Activated T-helper 1 cell treated with anti-CD3 and anti-CD28 coated beads, Interleukin-2, amount 50 U/mL, for 16 hours (primary cell): ENCODE measurements at regions not wholly inside any gene's neighbourhood (a gene's known extent, or its start where the extent isn't known, plus 50 kb on each side); places are given as distances from the start of the nearest gene placed in this dataset.
"Not testable (repeated sequence)": the region's sequence is repeated elsewhere in the genome, so short reads cannot be mapped to it uniquely, and the experiment has no call there.

Experiments
- DNase-seq, 2 donors: peaks; one replicate each; pipeline ENCODE4 v3.0.0-alpha.2; 2020; ENCODE audit warnings: low read depth in 1 of 2, low spot score in 1 of 2

DNA sequence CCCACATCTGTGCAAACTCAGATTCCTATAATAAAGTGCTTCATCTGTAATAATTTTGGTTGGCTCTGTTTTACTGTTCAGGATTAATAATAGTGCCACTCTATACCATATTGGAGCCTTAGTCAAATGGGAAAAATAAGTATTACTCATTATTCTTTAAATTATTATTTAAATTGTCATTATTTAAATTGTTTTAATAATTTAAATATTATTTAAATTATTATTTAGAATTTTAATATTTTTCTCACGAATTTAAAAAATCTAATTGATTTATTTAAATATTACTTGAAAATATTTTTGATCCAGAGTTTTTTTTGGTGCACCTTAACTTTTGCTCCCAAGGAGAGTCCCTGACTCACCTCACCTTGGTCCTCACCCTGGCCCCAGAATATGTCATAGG, 245.7 kb upstream of the MDGA2 start:
- DNase-seq: no peak

DNA sequence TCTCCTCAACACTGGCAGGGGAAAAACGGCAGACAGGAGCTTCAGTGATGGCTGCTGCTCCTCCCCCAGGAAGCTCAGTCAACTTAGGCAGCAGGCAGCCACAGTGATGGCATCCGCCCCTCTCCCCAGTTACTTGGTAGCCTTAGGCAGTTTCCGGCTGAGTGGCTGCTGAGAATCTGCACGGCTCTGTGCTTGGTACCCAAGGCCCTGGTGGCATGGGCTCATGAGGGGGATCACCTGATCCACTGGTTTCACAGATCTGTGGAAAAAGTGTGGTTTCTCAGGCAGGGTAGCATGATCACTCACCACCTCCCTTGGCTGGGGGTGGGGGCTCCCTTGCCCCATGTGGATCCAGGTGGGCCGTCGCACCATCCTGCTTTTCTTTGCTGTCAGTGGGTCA, 244.6 kb upstream of the MDGA2 start:
- no peak for DNase-seq

DNA sequence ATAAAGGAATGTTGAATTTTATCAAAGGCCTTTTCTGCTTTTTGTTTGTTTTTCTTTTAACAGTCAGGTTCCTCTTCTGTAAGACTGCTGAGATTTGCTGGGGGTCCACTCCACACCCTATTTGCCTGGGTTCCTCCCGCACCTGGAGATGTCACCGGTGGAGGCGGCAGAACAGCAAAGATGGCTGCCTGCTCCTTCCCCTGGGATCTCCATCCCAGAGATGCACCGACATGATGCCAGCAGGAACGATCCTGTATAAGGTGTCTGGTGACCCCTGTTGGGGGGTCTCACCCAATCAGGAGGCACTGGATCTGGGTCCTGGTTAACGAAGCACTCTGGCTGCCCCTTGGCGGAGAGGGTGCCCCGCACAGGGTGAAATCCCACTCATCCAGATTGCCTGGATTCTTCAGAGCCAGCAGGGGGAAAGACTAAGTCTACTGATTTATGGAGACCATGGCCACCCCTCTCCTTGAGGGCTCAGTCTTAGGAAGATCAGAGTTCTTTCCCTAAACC, 244.0 kb upstream of the MDGA2 start:
- DNase-seq: no peak

DNA sequence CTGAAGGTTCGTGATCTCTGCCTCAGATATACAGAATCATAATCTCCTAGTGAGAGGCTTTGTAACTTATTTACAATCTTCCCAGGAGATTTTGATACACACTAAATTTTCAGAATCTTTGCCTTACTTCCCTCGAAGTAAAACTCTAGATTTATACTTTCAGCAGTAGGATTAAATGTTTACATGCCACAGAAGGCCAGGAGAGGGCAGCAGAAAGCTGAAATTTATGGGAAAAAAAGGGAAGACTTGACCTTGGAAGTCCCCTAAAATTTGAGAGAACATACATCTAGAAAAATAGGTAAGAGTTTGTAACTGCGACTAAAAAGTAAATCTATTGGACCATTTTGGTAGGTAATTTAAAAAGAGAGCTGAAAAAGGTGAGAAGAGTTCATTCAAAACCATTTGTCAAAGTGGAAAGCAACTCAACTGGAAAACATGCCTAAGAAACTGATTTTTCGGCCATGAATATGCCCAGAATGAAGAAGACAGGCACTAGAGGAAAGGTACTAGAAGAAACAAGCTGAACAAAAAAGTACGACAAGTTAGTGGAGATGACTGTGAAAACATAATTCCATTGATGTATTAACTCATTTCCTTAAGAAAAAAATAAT, 242.0 kb upstream of the MDGA2 start:
- DNase-seq: no peak

DNA sequence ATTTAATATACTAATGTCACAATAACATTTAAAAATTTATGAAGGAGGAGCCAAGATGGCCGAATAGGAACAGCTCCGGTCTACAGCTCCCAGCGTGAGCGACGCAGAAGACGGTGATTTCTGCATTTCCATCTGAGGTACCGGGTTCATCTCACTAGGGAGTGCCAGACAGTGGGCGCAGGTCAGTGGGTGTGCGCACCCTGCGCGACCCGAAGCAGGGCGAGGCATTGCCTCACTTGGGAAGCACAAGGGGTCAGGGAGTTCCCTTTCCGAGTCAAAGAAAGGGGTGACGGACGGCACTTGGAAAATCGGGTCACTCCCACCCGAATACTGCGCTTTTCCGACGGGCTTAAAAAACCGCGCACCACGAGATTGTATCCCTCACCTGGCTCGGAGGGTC, 225.7 kb upstream of the MDGA2 start:
- DNase-seq: not testable (repeated sequence)

DNA sequence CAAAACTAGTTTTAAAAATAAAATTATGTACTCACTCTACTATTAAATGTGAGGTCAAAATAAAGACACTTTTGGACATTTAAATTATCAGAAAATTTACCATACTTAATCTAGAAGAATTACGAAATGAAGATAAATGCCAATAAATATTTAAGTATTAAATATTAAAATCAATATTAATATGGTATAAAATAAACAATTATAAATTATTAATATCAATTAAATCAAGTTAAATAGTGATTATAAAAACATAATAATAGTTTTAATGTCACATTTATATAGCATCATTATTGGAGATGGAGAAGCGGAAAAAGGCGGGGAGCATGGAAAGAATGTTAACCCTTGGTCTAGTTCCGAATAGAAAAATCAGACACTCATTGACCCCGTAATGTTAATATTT, 224.3 kb upstream of the MDGA2 start:
- DNase-seq: no peak

DNA sequence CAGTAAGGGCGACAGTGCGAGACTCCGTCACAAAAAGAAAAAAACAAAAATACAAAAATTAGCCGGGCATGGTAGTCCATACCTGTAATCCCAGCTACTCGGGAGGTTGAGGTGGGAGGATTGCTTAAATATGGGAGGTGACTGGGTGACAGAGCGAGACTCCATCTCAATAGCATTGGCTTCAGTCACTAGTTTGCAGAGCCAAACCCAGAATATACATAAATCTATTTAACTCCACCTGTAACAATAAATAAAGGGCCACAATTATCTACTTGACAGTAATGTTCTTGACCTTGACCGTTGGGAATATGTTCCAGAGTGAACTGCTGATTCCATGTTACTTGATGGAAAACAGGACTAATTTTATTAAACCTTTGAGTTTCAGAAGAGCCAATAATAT, 198.9 kb upstream of the MDGA2 start:
- no peak for DNase-seq

DNA sequence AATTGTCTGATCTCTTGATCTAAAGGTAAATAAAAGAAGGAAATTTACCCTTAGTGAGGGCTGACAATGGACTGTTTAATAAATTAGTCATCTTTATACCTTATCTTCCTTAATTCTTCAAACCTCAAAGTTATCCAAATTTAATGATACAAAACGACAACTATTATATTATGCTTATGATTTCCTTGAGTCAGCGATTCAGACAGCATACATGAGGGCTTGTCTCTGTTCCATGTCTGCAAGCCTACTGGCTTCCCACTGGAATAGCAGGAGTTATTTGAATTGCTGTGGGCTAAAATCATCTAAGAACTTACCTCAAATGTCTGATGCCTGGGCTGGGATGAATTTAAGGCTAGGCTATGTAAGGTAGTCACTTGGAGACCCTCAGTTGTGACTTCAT, 197.2 kb upstream of the MDGA2 start:
- no peak for DNase-seq

DNA sequence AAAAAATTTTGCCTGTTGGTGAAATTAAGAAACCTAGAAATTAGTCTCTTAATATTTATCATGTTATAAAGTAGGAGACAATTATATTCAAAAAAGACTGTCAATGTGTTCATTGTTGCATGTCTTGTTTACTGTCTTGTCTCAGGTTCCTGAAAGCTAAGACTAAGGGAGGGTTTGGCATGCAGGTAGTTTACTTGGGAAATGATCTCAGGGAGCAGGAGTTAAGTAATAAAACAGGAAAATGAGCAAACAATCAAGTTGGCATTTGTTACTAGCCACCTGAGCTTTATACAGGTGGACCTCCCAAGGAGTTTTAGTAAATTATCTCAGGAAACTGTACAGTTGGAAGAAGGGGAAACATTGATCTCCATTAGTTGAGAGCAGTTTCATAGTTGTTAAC, 188.0 kb upstream of the MDGA2 start:
- no peak for DNase-seq

DNA sequence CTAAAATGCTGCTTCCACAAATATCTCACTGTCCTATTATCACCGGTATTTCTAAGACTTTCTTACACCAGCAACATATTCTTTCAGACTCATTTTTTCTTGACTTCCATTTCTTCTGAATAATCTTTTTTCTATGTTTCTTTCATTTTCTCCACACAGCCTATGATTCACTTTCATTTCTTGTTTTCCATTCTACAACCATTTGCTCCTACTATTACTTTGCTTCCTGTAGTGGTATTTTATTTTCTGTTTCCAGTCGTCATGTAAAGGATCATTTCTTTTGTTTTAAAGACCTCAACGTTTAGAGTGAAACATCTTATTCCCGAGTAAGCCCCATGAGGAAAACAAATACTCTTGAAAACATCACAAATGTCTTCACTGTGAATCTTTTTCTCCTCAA, 182.2 kb upstream of the MDGA2 start:
- DNase-seq: no peak

DNA sequence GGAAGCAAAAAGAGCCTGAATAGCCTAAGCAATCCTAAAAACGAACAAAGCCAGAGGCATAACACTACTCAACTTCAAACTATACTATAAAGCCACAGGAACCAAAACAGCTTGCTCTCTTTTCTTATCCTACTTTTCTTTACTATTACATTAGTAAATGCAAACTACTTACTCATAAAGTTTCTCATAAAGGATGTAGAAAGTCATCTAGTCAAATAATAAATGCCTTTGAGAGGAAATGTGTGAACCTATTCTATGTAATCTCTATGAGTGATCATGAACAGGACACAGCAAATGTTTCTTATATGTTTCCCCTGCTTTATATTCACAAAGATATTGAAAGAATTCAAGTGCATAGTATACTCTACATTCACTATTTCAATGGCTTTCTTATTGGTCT, 176.9 kb upstream of the MDGA2 start:
- DNase-seq: no peak

DNA sequence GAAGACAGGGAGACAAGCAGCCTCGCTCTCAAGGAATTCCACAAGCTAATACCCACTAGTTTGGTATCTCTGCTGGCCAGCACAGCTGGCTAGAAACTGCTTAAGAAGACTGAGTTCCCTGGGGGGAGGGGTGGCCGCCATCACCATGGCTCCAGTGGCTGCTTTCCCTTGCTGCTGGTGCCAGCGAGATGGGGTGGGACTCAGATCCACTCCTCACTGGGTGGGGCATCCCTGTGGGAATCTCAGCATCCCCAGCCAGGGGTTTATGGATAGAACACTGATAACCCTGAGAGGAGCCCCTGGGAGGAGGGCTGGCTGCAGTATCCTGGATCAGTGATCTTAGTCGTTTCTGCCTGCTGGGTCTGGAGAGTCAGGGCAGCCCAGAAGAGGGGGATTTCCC, 170.6 kb upstream of the MDGA2 start:
- no peak for DNase-seq

DNA sequence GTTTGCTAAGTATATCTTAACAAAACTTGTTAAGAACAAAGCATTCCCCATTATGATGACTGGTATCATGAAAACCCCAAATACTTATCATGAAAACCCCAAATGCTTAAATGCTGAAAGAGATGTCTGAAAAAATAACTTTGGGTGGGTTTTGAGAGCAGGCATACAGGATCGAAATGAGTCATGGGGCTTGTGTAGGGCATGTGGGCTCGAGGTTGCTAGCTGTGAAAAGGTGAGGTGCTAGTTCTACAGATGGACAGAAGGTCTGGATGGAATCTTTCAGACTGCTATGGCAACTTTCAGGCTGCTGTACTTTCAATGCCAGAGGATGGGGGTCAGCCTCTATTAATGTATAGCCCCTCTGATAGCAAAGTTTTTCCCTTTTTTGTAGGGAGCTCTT, 167.8 kb upstream of the MDGA2 start:
- no peak for DNase-seq

DNA sequence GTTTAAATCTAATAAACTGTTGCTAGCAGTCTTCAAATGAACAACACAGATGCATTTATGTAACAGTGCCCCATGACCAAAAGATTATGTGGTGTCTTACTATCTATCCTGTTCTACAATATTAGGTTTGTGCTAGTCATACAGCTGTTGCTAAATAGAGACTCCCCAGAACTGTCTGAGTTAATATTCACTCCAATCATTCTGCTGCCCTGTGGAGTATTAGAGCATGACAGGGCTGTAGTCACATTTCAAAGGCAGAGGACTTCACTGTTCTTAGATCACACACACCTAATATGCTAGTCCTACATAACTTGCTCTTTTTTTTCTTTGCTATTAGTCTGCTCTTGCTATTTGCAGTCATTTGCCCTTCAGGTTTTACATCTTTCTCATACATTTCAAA, 157.6 kb upstream of the MDGA2 start:
- no peak for DNase-seq

DNA sequence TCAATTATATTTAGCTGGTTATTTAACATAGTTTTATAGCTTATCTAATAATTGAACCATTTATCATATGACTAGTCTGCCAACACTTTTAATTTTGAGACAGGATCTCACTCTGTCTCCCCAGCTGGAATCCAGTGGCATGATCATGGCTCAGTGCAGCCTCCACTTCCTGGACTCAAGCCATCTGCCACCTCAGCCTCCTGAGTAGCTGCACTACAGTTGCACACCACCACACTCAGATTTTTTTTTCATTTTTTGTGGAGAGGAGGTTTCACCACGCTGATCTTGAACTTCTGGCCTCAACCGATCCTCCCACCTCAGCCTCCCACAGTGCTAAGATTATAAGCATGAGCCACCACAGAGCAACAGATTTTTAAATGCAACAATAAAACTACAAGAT, 151.4 kb upstream of the MDGA2 start:
- no peak for DNase-seq

DNA sequence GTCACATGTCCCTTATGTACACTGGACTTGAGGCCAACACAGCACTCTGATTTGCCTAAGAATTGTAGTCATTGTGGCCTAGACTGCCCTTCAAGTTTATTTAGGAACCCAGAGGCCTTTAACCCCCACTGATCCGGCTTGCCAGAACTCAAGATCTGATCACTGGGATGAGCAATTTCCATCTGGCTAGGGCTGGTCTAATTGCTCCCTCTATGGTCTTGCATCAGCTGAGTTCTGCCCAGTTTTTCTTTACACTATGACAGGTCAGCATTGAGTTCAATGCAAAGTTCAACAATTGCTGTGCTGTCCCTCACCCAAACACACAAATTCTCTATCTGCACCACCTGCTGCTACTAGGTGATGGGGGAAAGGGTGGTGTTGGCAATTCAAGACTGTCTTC, 146.9 kb upstream of the MDGA2 start:
- no peak for DNase-seq

DNA sequence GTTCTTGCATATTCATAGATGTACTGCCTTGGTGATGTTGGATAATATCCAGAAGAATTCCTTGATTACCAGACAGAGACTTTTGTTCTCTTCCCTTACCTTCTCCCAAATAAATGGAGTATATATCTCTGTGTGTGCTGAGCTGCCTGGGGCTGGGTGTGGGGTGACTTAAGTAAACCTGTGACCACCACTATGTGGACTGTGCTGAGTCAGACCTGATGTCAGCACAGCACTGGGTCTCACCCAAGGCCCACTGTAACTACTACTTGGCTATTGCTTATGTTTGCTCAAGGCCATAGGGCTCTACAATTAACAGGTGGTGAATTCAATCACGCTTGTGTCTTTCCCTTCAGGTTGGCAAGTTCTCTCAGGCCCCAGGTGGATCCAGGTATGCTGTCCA, 145.7 kb upstream of the MDGA2 start:
- DNase-seq: no peak

DNA sequence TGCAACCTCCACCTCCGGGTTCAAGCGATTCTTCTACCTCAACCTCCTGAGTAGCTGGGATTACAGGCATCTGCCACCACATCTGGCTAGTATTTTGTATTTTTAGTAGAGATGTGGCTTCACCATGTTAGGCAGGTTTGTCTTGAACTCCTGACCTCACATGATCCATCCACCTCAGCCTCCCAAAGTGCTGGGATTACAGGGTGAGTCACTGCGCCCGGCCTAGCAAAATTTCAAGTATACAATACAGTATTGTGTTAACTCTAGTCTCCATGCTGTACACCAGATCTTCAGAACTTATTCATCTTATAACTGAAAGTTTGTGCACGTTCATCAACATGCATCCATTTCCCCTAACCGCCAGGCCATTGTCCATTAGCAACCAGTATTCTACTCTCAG, 115.1 kb upstream of the MDGA2 start:
- DNase-seq: no peak

DNA sequence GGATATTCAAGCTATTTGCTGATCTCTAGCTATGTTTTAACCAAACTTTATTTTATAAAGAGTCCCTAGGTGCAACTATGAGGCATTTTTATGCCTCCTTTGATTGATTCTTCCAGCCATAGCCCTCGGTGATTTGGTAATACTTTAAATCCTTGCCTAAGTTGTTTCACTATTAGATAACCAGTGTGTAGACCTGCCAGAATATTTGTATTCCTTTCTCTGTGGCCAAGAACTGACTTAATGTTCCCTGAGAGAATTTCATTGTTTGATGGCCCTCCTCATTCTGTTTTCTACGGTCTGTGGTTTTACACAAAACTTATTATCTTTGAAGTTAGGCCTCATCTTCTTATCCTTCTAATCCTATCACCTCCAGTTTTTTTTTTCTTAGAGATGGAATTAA, 109.7 kb upstream of the MDGA2 start:
- DNase-seq: no peak

DNA sequence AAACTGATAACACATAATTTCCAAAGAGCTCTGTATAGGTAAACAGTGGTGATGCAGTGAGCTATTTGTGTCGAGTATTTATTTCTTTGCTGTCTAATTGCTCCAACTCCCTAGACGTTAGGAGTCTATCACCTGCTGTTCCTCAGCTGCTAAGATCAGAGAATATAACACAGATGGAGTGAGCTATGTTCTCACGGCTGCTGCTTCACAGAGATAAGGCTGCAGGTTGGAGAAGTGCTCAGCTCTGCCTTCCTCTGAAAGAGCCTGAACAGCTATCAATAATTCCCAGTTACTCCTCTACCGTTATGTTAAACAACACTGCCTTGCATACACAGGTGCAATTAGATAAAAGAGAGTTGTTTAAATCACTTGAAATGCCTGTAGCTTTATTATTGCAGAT, 103.2 kb upstream of the MDGA2 start:
- DNase-seq: no peak

DNA sequence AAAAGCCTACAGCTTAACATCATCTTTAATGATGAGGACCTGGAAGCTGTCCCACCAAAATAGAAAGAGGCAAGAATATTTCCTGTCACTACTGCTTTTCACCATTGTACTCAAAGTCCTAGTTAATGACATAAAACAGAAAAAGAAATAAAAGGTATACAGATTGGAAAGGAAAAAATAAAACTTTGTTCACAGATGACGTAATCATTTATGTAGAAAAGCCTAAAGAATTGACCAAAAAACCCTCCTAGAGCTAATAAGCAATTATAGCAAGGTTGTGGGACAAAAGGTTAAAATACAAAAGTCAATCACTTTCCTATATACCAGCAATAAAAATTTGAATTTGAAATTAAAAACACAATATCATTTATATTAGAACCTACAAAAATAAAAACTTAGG, 97.2 kb upstream of the MDGA2 start:
- DNase-seq: no peak

DNA sequence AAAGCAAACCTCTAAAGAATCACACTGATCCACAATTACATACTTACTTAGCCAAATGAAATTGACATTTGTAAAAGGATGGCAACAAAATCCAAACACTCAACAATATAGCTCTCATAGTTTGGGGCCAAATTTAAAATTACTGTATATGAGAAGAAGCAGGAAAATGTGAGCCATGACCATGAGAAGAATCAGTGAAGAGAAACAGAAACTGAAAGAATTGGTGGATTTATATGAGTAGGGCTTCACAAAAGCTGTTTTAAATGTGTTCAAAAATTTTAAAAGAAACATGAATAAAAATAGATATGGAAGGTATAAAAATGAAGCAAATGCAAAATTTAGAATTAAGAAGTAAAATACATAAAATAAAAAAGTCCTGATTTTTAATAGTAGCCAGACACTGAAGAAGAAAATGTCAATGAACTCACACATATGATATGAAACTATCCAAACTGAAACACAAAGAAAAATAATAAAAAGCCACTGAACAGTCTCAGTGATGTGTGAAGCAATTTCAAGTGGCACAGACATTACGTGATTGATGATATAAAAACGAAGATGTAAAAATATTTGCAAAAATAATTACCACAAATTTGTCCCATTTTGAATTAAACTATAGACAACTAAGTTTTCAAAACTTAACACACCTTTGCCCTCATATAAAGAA, 87.9 kb upstream of the MDGA2 start:
- DNase-seq: no peak

DNA sequence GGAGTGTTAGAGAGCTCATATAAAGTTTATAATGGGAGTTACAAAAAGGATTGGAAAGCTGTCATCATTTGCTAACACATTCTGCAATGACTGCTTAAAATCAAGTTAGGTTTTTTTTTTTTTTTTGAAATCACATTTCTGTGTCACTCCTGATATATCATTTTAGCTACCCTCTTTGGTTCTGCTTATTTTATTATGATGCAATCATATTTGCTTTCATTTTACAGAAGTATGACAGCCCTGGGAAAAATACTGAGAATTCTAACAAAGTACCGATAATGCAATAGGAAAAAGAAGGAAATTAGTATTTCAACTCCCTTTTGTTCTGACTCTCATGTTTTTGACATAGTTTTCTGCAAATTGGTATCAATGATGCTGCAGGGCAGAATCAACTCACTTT, 71.6 kb upstream of the MDGA2 start:
- no peak for DNase-seq
